WERI-Rb-1 (cell line): ENCODE measurements at regions not wholly inside any gene's neighbourhood (a gene's known extent, or its start where the extent isn't known, plus 50 kb on each side); places are given as distances from the start of the nearest gene placed in this dataset.
"Not testable (repeated sequence)": the region's sequence is repeated elsewhere in the genome, so short reads cannot be mapped to it uniquely, and the experiment has no call there.

ENCODE experiments used
- DNase-seq: peaks from one replicate; pipeline ENCODE4 v3.0.0-alpha.2; 2020
- H3K27ac ChIP-seq: fragments of 250-450 bp; sonication (Bioruptor Pico); 2 replicates; pipeline ENCODE4 v1.5.1; 2020; ENCODE audit warnings: mild to moderate bottlenecking, moderate library complexity
- H3K27me3 ChIP-seq: fragments of 250-450 bp; sonication (Bioruptor Pico); 2 replicates; pipeline ENCODE4 v1.5.1; 2021; ENCODE audit warnings: mild to moderate bottlenecking, low read depth, moderate library complexity; ENCODE audit not compliant: insufficient read depth, severe bottlenecking
- H3K36me3 ChIP-seq: fragments of 250-450 bp; sonication (Bioruptor Pico); 2 replicates; pipeline ENCODE4 v1.5.1; 2020; ENCODE audit warnings: mild to moderate bottlenecking, moderate library complexity
- H3K4me3 ChIP-seq: 2 replicates; pipeline ENCODE4 v1.5.1; 2011; ENCODE audit warnings: low read depth, mild to moderate bottlenecking, control low read depth, low read length
- H3K9me3 ChIP-seq: fragments of 250-450 bp; sonication (Bioruptor Pico); 2 replicates; pipeline ENCODE4 v1.5.1; 2021; ENCODE audit warnings: mild to moderate bottlenecking, moderate library complexity; ENCODE audit not compliant: severe bottlenecking
- CTCF ChIP-seq: IDR thresholded peaks from 2 replicates; pipeline ENCODE4 v1.5.1; 2011; ENCODE audit warnings: low read depth, mild to moderate bottlenecking, control low read depth, inconsistent platforms, low read length

DNA sequence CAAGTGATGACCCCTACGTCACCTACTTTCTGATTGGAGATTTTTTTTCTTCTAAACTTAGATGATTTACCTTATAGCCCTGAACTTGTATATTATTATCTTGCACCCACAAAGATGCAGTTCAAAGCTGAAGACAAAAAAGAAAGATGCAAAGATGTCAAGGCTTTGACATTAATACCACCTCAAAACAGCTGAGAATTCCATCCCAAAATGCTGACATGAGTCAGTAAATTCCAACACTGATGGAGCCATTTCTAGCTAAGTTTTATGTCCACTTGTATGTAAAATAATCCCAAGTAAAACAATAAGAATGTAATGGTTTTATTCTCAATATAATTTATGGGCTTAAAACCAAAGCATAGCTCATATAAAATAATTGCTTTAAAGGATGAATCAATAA is 91.5 kb upstream of the CDH9 start:
- Histone ChIP-seq H3K27ac (no peak overlapping the region), H3K36me3 (no peaks in the 10 kb centered on the region), H3K9me3 (no peaks in the 10 kb centered on the region), H3K27me3 (no peaks in the 10 kb centered on the region), H3K4me3 (no peak overlapping the region)
- TF ChIP-seq CTCF: no peak
- no peak for DNase-seq

DNA sequence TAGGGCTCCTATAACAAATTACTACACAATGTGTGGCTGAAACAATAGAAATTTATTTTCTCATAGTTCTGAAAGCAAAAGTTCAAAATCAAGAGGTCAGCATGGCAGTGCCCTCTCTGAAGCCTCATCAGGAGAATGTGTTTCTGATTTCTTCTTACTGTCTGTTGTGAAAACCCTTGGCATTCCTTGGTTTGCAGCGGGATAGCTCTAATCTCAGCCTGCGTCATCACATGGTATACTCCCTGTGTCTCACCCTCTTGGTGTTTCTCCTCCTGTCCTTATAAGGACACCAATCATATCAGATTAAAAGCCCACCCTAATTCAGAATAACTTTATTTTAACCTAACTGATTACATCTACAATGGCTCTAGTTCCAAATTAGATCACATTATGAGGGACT is 87.5 kb upstream of the CDH9 start:
- H3K27me3 ChIP-seq: no peaks in the 10 kb centered on the region
- DNase-seq: no peak
- H3K9me3 ChIP-seq: no peaks in the 10 kb centered on the region
- no peaks in the 10 kb centered on the region for H3K36me3 ChIP-seq
- H3K27ac ChIP-seq: no peak overlapping the region
- H3K4me3 ChIP-seq: no peak overlapping the region
- TF ChIP-seq CTCF: no peak

- DNase-seq: peak; percentile 45
- Histone ChIP-seq H3K27ac (no peak overlapping the region), H3K27me3 (no peaks in the 10 kb centered on the region), H3K4me3 (no peak overlapping the region), H3K9me3 (no peaks in the 10 kb centered on the region), H3K36me3 (no peaks in the 10 kb centered on the region)
- TF ChIP-seq CTCF: peak; percentile 35; the same call in 1 of the 2 replicates
These were observed 86.2 kb upstream of the CDH9 start for GRCh38 chr5:27124590-27124989.

DNA sequence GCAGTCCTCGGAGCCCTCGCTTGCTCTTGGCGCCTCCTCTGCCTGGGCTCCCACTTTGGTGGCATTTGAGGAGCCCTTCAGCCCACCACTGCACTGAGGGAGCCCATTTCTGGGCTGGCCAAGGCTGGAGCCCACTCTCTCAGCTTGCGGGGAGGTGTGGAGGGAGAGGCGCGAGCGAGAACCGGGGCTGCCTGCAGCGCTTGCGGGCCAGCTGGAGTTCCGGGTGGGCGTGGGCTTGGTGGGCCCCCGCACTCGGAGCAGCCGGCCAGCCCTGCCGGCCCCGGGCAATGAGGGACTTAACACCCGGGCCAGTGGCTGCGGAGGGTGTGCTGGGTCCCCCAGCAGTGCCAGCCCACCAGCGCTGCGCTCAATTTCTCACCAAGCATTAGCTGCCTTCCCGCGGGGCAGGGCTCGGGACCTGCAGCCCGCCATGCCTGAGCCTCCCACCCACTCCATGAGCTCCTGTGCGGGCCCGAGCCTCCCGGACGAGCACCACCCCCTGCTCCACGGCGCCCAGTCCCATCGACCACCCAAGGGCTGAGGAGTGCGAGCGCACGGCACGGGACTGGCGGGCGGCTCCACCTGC is 81.4 kb upstream of the CDH9 start:
- H3K4me3 ChIP-seq, H3K27ac ChIP-seq, DNase-seq, H3K36me3 ChIP-seq, H3K27me3 ChIP-seq, H3K9me3 ChIP-seq: not testable (repeated sequence)

DNA sequence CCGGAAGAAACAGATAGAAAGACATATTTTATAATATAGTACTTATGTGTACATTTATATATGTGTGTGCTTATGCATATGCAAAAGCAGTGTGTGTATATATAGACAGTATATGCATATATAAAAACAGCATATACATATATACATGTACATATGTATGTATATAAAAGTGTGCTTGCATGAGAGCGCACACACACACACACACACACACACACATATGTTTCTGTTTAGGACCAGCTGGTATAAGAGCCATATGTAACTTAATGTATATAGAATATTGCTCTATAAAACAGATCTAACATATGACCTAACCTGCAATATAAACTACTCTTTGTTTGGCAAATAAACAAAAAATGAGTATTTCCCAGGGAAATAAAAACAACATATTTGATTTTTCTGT is 65.1 kb upstream of the CDH9 start:
- Histone ChIP-seq H3K36me3 (no peaks in the 10 kb centered on the region), H3K27ac (no peak overlapping the region)

GRCh38 chr5:27095761-27096160 is 57.4 kb upstream of the CDH9 start:
- DNase-seq, H3K27me3 ChIP-seq: not testable (repeated sequence)

More for the DNA sequence above, 65.1 kb upstream of the CDH9 start:
- Histone ChIP-seq H3K9me3 (no peaks in the 10 kb centered on the region), H3K4me3 (no peak overlapping the region), H3K27me3 (no peaks in the 10 kb centered on the region)
- TF ChIP-seq CTCF: no peak
- DNase-seq: no peak

GRCh38 chr5:27093279-27093678 is 54.9 kb upstream of the CDH9 start:
- Histone ChIP-seq H3K27ac (no peak overlapping the region), H3K4me3 (no peak overlapping the region), H3K27me3 (no peaks in the 10 kb centered on the region), H3K9me3 (no peaks in the 10 kb centered on the region), H3K36me3 (no peaks in the 10 kb centered on the region)
- TF ChIP-seq CTCF: no peak
- DNase-seq: no peak

More at GRCh38 chr5:27095761-27096160, 57.4 kb upstream of the CDH9 start:
- H3K4me3 ChIP-seq, H3K27ac ChIP-seq, H3K36me3 ChIP-seq, H3K9me3 ChIP-seq: not testable (repeated sequence)
